Bronchial epithelial cell (primary cell): ENCODE measurements at regions not wholly inside any gene's neighbourhood (a gene's known extent, or its start where the extent isn't known, plus 50 kb on each side); places are given as distances from the start of the nearest gene placed in this dataset.

Experiments
- DNase-seq: peaks from one replicate; pipeline ENCODE4 v3.0.0-alpha.2; 2010; ENCODE audit warnings: low read depth
- FAIRE-seq: peaks from 2 replicates; lab custom pipeline; 2011; peaks lifted over from hg19 to GRCh38; lab: Jason Lieb, UNC
- H3K27me3 ChIP-seq: 2 replicates; pipeline ENCODE4 v1.5.1; 2011; ENCODE audit warnings: low read length; ENCODE audit not compliant: control insufficient read depth, insufficient read depth
- H3K36me3 ChIP-seq: 2 replicates; pipeline ENCODE4 v1.5.1; 2011; ENCODE audit warnings: low read length; ENCODE audit not compliant: control insufficient read depth, insufficient read depth
- H3K4me3 ChIP-seq: 2 replicates; pipeline ENCODE4 v1.5.1; 2011; ENCODE audit warnings: mild to moderate bottlenecking, low read depth, low read length, control low read depth
- CTCF ChIP-seq: IDR thresholded peaks from 2 replicates; pipeline ENCODE4 v1.5.1; 2011; ENCODE audit warnings: mild to moderate bottlenecking, moderate library complexity, low read length, control low read depth, inconsistent platforms; ENCODE audit not compliant: insufficient read depth, severe bottlenecking

GRCh38 chr6:93549868-93550267 lies 130.5 kb upstream of the EPHA7 start:
- Histone ChIP-seq H3K4me3 (no peak overlapping the region), H3K27me3 (no peaks in the 10 kb centered on the region), H3K36me3 (no peaks in the 10 kb centered on the region)
- DNase-seq: no peak
- FAIRE-seq: no peak
- TF ChIP-seq CTCF: no peak

GRCh38 chr6:93524671-93525451 lies 105.5 kb upstream of the EPHA7 start:
- Histone ChIP-seq H3K4me3 (no peak overlapping the region), H3K27me3 (no peaks in the 10 kb centered on the region), H3K36me3 (no peaks in the 10 kb centered on the region)
- no peak for FAIRE-seq
- no peak for DNase-seq
- no peak for TF ChIP-seq CTCF

GRCh38 chr6:93523365-93523764 lies 104.0 kb upstream of the EPHA7 start:
- Histone ChIP-seq H3K36me3 (no peaks in the 10 kb centered on the region), H3K27me3 (no peaks in the 10 kb centered on the region), H3K4me3 (no peak overlapping the region)
- DNase-seq (no peak), FAIRE-seq (no peak)
- TF ChIP-seq CTCF: no peak

GRCh38 chr6:93516441-93516840 lies 97.1 kb upstream of the EPHA7 start:
- Histone ChIP-seq H3K36me3 (no peaks in the 10 kb centered on the region), H3K4me3 (no peak overlapping the region), H3K27me3 (no peaks in the 10 kb centered on the region)
- TF ChIP-seq CTCF: no peak
- FAIRE-seq: no peak
- no peak for DNase-seq

- TF ChIP-seq CTCF: no peak
- DNase-seq: no peak
- Histone ChIP-seq H3K36me3 (no peaks in the 10 kb centered on the region), H3K27me3 (no peaks in the 10 kb centered on the region), H3K4me3 (no peak overlapping the region)
- no peak for FAIRE-seq
Observed at GRCh38 chr6:93515736-93516135, 96.4 kb upstream of the EPHA7 start.

DNA sequence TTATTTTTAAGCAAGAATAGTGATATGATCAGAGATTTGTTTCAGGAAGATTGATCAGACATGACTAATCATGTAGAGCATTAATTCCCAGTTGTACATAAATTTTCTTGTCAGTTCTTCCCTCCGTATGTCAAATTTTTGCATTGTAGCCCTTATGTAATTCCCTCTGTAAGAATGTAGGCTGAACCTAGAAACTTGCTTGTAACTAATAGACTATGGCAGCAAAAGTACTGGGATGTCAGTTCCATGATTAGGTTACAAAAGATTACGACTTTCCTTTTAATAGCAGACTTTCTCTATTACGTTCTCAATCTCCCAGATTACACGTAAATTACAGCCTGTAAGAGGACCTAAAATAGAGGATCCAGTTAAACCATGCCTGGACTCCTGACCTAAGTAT lies 79.4 kb upstream of the EPHA7 start:
- DNase-seq (no peak), FAIRE-seq (no peak)
- H3K27me3 ChIP-seq: no peaks in the 10 kb centered on the region
- H3K4me3 ChIP-seq: no peak overlapping the region
- H3K36me3 ChIP-seq: no peaks in the 10 kb centered on the region
- TF ChIP-seq CTCF: no peak
